ENCODE measurements at regions not wholly inside any gene's neighbourhood (a gene's known extent, or its start where the extent isn't known, plus 50 kb on each side); places are given as distances from the start of the nearest gene placed in this dataset.

DNA sequence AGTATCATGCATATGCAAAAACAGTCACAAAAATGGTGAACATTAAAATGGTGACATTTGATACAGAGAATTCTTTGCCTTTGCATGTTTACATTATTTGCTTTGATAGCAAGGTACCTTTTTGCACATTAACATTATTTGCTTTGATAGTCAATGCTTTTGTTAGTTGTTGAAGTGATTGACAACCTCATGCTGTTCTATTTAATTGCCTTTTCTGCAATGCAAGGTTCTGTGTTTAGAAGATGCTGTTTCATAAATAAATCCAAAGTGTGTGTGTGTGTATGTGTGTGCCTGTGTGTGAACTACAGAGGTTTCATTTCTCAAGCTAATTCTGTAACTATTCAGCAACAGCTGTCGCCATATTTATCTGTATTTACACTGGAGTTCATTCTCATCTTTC lies 668.7 kb downstream of the NR2F1-AS1 start:
- no peak for DNase-seq

DNA sequence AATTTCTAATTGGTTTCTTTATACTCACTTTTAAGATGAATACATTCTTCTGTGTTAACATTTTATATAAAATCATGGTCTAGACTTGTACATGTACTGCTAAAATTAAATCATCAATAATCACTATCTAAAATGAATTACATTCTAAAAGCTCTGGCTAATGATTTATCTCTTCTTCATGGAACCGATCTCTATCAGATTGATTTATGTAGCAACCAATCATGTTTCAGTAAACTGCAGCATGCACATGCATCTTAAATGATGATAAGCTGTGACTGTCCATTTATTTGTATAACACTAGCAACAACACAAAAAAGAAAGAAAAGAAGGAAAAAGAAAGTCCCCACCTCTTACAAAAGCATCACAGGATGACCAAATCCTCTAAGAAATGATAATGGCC lies 669.2 kb downstream of the NR2F1-AS1 start:
- DNase-seq: no peak

DNA sequence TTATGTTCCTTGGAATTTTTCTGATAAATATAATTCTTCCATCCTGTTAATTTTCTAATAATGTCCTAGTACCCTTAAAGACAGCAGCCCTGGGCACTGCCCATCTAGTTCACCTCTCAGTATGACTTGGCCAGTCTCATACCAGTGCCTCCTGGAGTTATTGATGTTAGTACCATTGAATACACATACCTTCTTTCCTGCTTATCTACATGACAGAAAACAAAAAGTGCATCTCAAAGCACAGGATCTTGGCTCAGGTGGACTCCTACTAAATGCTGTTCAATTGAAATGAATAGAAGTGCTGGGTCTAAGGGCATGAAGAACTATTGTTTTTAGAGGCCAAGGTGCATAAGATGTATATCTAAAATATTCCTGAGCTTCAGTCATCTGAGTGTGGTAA lies 669.7 kb downstream of the NR2F1-AS1 start:
- no peak for DNase-seq

DNA sequence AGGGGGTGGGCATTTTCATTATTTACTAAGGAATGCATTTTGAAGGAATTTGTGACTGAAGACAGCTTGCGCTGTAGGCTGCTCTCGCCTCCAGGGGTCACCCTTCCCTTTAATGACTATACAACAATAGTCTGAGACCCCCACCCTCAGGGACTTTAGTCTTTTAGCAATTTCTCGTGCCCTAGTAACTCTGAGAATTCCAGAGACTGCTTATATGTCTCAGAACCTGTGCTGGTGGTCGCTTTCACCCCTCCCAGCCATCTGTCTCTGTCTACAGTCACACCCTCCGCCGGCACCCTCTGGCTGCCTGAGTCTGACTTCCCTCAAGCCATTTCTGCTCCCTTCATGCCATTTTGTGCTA lies 671.4 kb downstream of the NR2F1-AS1 start:
- DNase-seq: no peak

DNA sequence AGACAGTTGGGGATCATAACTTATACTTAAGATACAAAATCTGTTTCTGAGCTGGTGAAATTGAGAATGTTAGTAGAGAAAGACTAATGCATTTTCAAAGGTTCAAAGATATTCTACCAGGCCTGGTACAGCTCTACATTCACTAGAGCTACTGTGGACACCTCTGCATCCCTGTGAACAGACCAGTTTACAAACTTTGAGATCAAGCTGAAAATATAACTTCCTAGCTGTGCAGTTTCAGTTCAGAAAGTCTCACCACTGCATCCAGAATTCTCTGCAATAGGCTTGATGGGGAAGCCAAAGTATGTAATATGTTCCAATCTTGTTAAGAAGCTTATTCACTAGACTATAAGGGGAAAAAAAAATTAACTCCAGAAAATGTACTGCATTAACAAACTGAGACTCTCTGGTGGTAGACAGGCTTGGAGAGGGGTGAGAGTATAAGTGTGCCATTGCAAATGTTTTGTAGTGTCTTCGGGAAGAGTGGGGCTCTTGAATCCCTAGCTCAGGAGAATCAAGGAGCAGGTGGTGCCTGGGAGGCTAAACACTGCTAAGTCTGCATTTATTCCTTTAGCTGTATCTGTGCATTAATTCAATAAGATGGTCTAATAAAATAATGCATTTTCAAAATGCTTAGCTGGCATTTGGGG lies 671.9 kb downstream of the NR2F1-AS1 start:
- DNase-seq: no peak

DNA sequence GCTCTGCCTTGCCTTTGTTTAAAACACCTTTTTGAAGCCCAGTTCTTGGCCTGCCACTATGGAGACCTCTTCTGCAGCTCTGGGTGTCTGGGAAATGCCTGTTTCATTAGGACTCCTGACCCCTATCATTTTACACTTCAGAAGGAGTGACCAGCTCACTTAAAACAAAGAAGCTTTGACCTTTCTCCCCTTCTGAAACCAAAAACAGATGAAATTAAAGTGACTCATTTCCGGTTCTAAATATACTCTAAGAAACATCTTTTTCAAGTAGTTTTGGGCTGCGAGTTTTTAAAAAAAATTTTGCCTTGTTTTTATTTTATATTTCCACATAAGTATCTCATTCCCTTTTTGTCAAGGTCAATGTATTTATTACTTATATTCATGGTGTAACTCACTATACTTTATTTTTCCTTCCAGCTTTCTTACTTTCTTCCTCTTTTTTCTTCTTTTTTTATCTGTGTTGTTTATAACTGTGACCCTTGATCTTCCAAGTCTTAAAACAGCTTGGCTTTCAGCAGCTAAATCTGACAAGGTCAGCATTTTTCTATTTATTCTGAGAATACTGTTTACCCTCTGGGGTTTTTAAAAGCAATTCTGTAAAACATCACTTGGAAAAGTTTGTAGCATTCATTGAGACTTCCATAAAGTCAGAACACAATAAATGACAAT lies 672.9 kb downstream of the NR2F1-AS1 start:
- DNase-seq: no peak

DNA sequence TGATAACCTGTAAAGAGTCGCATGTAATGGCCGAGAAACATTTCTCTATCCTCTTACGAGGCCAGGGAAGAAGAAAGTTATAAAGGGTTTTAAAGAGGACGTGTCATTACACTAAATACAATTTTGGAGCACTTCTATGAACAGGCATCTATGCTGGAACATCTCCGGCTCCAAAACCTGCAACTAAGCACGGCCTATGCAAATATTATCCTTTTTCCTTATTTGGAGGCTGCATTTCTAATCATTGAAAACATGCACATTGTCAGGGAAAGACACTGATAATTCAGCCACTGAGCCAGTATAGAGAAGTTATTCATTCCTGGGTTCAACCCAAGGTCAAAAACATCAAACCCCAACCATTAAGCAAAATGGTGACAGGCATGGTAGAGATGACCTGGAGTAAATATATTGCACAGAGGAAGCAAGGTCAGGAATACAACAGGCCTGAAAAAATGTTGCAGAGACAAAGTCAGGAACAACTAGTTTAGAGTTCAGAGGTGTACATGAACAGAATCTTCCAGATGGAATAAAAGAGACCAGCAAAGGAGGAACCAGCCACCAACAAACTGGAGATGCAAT lies 674.1 kb downstream of the NR2F1-AS1 start:
- DNase-seq: no peak

DNA sequence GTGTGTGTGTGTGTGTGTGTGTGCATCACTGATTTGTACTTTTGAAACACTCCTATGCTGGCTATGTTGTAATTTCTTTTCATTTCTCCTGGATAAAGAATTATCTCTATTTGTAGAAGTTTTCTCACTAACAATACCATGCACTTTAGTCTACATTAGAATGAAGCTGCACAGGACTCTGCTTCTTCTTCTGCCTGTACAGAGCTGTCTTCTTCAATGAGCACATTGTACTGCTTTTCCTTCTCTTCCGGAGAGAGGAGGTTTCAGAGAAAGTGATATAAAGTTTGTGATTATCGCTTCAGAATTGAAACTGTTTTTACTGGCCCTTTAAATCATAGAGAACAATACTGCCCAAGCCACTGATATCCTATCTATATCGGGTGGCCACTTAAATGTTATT lies 677.0 kb downstream of the NR2F1-AS1 start:
- no peak for DNase-seq

DNA sequence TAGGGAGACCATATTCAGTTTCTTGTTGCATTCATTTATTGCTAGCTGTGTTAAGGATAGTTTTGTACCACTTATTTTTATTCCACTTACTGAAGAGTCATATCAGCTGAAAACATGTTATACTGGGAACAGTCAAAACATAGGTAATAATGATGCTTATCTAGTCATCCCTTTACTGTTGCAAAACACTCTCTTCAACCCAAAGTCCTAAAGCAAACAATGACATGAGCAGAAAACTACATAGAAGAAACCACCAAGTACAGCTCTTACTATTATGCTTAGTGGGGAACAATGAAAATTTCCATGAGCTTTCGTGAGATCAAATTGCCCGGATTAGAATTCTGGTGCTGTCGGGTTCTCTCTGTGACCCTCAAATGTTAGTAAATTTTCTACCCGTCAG lies 681.4 kb downstream of the NR2F1-AS1 start:
- DNase-seq: no peak

DNA sequence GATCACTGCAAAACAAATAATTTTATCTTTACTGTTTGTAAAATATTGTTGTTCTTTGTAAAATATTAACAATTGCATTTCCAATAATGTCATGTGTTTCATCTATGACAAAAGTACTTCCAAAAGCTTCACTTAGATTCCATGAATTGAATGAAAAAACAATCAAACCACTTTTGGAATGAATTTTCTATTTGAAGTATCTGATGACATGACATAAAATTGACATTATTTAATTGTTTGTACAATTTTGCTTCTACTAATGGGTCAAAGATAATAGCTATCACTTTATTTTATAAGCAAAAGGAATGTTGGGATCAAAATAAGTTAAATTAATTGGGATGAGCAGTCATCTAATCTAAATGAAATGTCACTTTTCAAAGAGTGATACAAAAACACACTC lies 684.3 kb downstream of the NR2F1-AS1 start:
- DNase-seq: no peak

DNA sequence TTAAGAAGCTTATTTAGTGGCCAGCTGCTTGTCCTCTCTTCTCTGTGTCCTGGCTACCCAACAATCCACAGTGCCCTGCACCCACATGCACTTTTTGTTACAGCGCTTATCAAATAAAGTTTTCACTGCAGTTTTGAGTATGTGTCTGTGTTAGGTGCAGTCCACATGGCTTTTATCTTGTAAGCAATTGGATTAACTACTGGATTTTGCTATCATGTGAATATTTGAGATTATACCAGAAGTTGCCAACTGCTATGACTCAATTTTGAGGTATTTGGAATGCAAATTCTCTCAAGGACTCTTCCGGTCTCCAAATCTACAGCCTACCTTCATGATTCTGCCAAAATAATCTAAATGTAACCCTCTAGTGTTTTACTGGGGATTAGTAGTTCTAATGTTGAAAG lies 690.2 kb downstream of the NR2F1-AS1 start:
- no peak for DNase-seq

DNA sequence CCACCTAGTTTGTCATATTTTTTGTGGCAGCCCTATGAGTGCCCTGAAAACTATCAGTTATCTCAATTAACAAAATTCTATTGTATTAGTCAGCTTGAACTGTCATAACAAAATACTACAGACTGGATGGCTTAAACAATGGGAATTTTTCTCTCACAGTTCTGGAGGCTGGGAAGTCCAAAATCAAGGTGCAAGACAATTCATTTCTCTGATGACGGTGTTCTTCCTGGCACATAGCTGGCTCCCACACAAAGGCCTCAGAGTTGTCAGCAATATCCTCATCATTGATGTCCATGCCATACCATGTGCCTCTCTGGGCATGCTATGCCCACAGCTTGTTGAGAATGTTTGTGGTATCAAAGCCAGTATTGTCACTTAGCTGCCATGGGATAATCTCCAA lies 691.9 kb downstream of the NR2F1-AS1 start:
- no peak for DNase-seq

DNA sequence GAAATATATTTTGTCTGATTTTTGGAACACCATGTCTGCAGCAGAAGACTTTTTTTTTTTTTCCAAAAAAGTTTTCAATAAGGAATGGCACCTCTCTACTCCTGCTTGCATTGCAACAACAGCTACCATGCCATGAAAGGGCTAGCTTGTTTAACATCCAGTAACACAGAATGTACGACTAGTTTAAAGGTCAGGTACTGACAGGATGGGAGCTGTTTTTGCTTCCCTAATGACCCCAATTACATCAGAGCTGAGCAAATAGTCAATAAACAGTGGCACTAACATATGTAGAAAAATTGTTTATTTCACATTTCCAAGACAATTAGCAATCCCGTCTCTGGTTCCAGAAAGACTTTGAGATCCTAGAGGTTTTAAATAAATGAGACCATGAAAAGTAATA lies 693.8 kb downstream of the NR2F1-AS1 start:
- no peak for DNase-seq

DNA sequence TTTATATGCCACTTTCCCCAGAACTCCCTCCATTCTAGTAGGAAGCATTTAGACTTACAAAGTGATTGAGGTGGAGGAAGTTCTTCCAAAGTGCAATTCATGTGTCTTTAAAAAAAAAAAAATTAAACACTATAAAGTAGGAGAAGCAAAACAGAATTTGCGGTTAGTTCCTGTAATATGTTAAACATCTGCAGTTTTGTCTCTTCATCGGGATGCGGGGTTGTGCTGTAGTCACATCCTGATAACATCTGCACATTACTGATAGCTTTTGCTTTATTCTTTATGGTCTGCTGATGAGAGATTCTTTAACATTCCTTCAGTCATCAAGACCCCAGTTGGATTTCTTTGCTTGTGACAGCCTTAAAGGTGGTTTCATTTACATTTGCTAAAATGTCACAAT lies 694.3 kb downstream of the NR2F1-AS1 start:
- DNase-seq: no peak

DNA sequence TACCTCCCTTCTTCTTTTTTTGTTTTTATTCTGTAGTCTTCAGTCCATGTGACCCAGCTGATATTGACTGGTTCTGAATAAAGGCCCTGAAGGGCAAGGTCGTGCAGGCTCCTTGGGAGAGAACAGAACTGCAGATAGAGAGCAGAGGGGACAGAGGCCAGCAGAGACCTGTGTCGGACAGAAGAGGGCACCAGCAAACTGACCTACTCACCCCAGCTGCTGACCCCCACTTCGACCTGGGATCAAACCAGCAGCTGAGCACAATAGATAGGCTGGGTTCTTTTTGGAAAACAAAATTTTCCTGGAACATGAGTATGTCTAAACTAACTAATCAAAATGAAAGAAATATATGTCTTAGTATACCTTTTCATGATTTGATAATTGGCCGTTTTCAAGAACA lies 695.1 kb downstream of the NR2F1-AS1 start:
- DNase-seq: no peak

DNA sequence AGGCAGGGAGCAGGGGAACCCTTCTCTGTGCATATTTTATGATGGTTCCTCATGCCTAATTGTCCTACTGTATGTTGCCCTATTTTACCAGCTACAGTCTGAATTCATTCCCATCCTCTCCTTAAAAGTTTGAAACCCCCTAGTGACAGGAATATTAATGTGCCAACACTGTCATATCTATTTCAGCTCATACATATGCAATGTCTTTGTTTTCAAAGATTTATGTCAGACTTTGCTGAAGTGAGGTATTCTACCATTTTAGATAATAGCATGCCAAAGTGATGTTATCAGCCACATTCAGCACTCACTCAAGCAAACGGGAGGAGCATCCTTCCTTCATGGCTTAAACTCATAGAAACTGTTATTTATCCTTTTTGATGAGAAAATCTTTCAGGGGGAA lies 696.5 kb downstream of the NR2F1-AS1 start:
- DNase-seq: no peak

DNA sequence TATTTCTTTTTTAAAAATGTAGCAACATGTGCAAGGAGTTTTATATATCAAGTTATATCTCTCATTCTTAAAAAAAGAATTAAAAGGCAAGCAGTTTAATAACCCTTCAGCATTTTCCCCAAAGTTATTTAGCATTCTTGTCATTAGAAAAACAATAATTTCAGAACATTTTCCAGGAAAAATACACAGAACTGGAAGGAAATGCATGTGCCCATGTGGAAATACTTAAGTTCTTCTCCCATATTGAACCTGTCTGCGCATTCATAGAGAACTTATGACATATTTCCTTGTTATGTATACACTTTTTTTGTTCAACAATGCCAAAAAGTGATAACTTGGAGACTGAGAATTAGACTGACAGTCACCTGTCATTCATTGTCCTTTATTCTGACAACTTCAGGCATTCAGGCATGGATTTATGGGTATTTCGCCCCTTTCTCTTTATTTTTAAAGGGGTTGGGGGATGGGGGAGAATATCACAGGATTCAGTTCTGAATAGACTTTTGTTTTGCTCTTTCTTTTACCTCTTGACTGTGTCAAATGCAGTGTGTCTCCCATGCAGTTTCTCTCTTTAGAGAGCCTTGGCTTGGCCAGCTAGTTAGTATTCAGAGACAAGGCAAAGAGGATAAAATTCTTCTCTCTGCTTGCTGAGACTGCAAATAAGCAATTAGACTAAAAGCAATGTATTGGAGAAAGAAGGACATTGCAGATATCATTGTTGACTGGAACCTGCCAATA lies 701.0 kb downstream of the NR2F1-AS1 start:
- no peak for DNase-seq

DNA sequence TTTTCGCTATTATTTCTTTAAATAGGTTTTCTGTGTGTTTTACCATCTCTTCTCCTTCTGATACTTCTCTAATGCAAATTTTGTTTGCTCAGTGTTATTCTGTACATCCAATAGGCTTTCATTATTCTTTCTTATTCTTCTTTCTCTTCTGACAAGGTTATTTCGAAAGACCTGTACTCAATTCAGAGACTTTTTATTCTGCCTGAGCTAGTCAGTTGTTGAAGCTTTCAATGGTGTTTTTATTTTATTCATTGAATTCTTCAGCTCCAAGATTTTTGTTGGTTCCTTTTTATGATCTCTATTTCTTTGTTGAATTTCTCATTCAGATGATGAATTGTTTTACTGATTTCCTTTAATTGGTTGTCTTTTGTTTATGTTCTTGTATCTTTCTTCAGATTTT lies 706.2 kb downstream of the NR2F1-AS1 start:
- no peak for DNase-seq

DNA sequence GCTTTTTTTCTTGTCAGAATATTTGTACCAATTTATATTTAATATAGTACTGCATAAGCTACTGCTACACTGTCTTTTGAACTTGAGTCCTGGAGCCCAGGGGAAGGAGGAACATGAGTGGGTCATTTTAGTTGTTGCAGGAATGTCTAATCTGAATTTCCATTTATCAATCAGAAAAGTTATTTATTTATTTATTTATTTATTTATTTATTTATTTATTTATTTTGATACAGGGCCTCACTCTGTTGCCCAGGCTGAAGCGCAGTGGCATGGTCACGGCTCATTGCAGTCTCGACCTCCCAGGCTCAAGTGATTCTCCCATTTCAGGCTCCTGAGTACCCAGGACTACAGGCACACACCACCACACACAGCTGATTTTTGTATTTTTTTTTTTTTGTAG lies 712.6 kb downstream of the NR2F1-AS1 start:
- DNase-seq: no peak

DNA sequence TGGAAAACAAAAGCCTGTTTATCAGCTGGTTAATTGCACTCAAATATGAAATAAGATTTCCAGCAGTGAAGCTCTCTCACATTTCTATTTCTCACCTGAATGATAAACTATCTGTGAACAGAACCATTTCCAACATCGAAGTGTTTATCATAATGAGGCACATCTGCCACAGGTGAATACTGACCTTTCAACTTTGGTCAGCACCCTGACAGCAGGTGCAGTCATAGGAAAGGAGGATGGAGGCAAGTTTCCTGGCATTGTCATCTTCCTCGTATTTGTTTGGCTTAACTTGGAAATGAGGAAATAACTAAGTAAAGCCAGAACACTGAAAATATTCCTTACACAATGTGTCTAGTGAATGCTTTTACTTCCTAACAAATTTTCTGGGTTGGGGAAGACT lies 716.4 kb downstream of the NR2F1-AS1 start:
- no peak for DNase-seq

DNA sequence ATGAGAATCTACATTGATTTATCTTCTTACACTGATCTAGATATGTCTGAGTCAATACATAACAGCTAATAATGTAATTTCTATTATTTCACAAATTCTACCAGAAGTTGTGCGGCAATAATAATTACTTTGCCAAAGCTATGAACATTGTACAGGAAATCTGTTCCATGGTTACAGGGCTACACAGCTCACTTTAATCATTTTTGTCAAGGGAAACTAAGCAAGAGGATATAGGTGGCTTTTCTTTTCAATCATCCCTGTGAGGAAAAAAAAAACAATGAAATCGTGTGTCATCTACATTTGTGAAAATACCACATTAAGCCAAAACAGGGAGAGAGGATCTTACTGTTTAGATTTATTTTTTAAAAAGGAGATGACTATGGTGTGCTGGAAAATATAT lies 717.4 kb downstream of the NR2F1-AS1 start:
- DNase-seq: no peak

DNA sequence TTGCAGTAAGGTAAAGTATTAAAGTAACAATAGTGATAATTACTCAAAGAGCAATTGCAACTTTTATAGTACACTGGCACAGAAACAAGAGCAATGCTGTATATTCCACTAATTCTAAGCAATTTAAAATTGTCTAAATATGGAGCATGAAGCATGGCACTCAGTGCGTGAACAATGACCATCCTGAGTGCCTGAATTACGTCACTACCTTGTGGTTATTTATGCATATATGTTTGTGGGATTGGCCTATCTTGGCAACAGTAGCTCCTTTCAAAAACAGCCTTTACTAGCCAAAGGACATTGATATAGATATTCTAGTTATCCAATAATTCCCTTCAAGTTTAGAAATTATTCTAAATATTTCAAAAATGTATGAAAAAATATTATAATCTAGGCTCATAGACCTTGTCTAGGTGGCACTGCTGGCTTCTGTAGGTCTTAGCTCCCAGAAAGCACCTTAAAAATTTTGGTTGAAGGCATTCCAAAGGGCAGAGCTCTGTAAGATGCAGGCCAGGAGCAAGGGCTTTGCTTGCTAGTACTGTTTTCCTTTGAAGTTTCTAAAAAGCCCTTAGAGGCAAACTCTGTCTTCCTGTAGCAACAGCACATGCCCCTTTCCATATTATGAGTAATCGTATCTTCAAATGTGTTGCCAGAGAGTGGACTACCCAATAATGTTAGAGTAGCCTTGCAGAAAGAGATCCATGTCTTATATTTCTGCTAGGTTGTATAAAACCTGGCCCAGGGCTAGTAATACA lies 719.3 kb downstream of the NR2F1-AS1 start:
- DNase-seq: no peak

DNA sequence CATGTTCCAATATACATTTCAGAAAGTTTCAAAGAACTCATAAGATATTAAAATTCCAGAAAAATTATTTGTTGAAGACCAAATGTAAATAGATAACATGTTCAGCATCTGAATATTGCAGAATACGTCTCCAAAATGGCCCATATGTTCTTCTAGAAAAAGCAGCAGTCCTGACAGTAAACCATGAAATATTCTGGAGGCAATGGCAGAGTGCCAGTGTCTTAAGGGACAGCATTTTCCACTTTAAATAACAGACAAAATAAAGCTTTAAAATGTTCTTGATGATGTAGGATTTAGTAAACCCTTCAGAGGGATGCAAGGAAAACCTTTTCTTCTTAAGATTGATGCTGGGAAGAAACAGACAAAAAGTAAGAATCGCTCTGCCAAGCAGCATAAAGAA lies 721.0 kb downstream of the NR2F1-AS1 start:
- DNase-seq: no peak

Data from activated CD8-positive, alpha-beta memory T cell treated with anti-CD3 and anti-CD28 coated beads, Interleukin-2, amount 50 U/mL, for 4 hours (primary cell).